ENCODE measurements at regions not wholly inside any gene's neighbourhood (a gene's known extent, or its start where the extent isn't known, plus 50 kb on each side); places are given as distances from the start of the nearest gene placed in this dataset.

DNA sequence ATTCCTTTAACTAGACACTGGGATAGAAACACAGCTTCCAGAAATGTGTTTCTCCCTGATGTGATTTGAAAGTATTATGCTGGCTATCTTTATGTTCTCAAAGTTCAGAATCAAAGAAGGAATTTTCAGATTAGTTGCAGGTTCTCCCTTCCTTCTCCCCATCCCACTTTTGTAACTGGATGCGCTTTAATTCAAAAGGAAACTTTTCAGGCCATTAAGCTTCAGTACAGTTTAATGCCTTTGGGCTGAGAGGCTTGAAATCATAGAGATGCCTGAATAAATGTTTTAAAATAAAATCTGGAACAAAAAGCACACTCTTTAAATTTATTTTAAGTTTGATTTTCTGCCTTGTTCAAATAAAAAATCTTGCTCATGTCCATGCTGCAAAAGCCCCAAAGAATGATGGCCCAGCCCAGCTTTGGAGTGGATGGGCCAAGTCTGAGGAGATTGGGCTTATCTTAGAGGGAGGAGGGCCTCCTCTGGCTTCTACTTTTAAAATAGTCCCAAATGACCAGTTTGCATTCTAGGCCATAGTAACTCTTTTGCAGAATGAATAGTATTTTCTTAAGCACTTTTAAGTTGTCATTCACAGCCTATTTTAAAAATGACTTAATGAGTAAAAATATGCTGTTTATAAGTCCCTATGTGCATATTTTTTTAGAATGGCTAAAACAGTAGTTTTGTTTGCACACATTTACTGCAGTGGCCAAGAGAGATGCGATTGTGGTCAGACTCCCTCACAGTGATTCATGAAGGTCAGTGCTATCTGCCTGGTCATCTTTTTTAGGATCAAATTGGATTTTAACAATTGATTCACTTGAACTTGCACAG is 129.2 kb downstream of the MTX2 start:
- intact Hi-C loops (cut with micrococcal nuclease): loop anchor here (10.0 kb wide), 1 partner anchor 496 kb away; no protein-coding TSS in a partner anchor
- no peak overlapping the region for H3K4me3 ChIP-seq (ENCODE audit: low read length)
- H3K27ac ChIP-seq (ENCODE audit: low read length): no peak overlapping the region
- WGBS (ENCODE audit: insufficient coverage): 97% methylated on average over 2 of the region's 2 CpGs
- no peaks in the 10 kb centered on the region for H3K36me3 Mint-ChIP-seq
- H3K4me1 Mint-ChIP-seq: no peaks in the 10 kb centered on the region
- TF ChIP-seq, protein P1, sequence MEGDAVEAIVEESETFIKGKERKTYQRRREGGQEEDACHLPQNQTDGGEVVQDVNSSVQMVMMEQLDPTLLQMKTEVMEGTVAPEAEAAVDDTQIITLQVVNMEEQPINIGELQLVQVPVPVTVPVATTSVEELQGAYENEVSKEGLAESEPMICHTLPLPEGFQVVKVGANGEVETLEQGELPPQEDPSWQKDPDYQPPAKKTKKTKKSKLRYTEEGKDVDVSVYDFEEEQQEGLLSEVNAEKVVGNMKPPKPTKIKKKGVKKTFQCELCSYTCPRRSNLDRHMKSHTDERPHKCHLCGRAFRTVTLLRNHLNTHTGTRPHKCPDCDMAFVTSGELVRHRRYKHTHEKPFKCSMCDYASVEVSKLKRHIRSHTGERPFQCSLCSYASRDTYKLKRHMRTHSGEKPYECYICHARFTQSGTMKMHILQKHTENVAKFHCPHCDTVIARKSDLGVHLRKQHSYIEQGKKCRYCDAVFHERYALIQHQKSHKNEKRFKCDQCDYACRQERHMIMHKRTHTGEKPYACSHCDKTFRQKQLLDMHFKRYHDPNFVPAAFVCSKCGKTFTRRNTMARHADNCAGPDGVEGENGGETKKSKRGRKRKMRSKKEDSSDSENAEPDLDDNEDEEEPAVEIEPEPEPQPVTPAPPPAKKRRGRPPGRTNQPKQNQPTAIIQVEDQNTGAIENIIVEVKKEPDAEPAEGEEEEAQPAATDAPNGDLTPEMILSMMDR (IDR thresholded peaks at IDR 0.05): no peak
- no peak overlapping the region for H3K4me3 Mint-ChIP-seq
- no peaks in the 10 kb centered on the region for H3K9me3 Mint-ChIP-seq
- ATAC-seq (no peak), DNase-seq (no peak)
- H3K9me3 ChIP-seq (ENCODE audit: control insufficient read depth, insufficient read depth, low read length): no peaks in the 10 kb centered on the region
- H3K36me3 ChIP-seq (ENCODE audit: control insufficient read depth, insufficient read depth, low read length): no peaks in the 10 kb centered on the region
- H3K4me1 ChIP-seq (ENCODE audit: control insufficient read depth, insufficient read depth, low read length): no peaks in the 10 kb centered on the region
- no peak overlapping the region for H3K27ac Mint-ChIP-seq
- H3K27me3 ChIP-seq (ENCODE audit: control insufficient read depth, insufficient read depth, low read length): no peaks in the 10 kb centered on the region
- peaks cover 22 to 33% of the 10 kb centered on the region in 2 donors for H3K27me3 Mint-ChIP-seq (ENCODE audit: low read depth in 2 of 2)

DNA sequence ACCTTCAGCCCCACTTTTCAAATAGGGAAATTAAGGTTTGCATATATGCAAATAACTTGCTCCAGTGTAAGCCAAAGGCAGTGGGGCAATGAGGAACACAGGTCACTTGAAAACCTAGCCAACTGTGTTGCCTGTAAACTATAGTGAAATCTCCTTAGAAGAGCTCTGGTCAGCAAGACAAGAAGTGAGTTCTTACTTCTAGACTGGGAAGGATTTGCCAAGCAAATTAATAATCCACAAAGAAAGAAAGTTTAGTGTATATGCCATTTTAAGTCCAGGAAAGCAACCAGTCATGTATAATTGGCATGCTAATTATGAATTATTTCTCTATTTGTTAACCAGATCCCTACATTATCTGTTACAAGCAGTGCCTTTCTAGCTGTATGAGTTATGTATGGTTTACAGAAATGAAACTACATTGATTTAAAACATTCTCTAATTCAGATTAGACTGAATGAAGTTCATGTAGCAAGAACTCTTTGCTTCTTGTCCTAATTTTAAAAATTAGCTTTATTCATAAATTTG is 129.9 kb downstream of the MTX2 start:
- Mint-ChIP-seq H3K9me3 (no peaks in the 10 kb centered on the region), H3K36me3 (no peaks in the 10 kb centered on the region), H3K27ac (no peak overlapping the region), H3K4me1 (no peaks in the 10 kb centered on the region), H3K27me3 (ENCODE audit: low read depth in 2 of 2) (peaks cover 22 to 33% of the 10 kb centered on the region in 2 donors), H3K4me3 (no peak overlapping the region)
- intact Hi-C loops (cut with micrococcal nuclease): loop anchor here (10.0 kb wide), 1 partner anchor 496 kb away; no protein-coding TSS in a partner anchor
- DNase-seq (no peak), ATAC-seq (no peak)
- no peaks in the 10 kb centered on the region for H3K4me1 ChIP-seq (ENCODE audit: control insufficient read depth, insufficient read depth, low read length)
- H3K9me3 ChIP-seq (ENCODE audit: control insufficient read depth, insufficient read depth, low read length): no peaks in the 10 kb centered on the region
- no peaks in the 10 kb centered on the region for H3K36me3 ChIP-seq (ENCODE audit: control insufficient read depth, insufficient read depth, low read length)
- TF ChIP-seq, protein P1 (IDR thresholded peaks at IDR 0.05): no peak
- no peaks in the 10 kb centered on the region for H3K27me3 ChIP-seq (ENCODE audit: control insufficient read depth, insufficient read depth, low read length)
- no peak overlapping the region for H3K4me3 ChIP-seq (ENCODE audit: low read length)
- H3K27ac ChIP-seq (ENCODE audit: low read length): no peak overlapping the region

DNA sequence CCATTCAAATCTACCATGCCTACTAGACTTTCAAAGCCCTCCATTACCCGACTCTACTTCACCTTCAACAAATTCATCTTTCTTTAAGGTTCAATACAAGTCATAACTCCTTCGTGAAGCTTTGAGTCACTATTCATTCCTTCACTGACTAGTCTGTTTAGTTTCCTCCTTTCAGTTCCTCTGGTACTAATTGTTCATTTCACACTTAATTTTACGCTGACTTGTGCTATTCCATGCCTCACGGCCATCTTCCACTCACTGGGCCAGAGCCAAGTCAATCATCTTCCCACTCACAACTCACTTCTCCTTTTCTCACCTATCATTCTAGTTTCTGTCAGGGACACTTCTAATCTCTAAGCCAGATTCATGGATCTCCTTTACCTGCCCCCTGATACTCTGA is 136.2 kb downstream of the MTX2 start:
- no CpG with 5 or more reads among the region's 4 CpGs for WGBS (ENCODE audit: insufficient coverage)
- H3K27ac Mint-ChIP-seq: no peak overlapping the region
- no peaks in the 10 kb centered on the region for H3K9me3 Mint-ChIP-seq
- no peaks in the 10 kb centered on the region for H3K36me3 Mint-ChIP-seq
- H3K4me1 ChIP-seq (ENCODE audit: control insufficient read depth, insufficient read depth, low read length): no peaks in the 10 kb centered on the region
- H3K27ac ChIP-seq (ENCODE audit: low read length): no peak overlapping the region
- peaks cover 2% of the 10 kb centered on the region for H3K27me3 ChIP-seq (ENCODE audit: control insufficient read depth, insufficient read depth, low read length)
- TF ChIP-seq, protein P1 (IDR thresholded peaks at IDR 0.05): no peak
- H3K36me3 ChIP-seq (ENCODE audit: control insufficient read depth, insufficient read depth, low read length): no peaks in the 10 kb centered on the region
- H3K9me3 ChIP-seq (ENCODE audit: control insufficient read depth, insufficient read depth, low read length): no peaks in the 10 kb centered on the region
- H3K4me1 Mint-ChIP-seq: no peaks in the 10 kb centered on the region
- no peak for ATAC-seq
- peaks cover 25 to 26% of the 10 kb centered on the region in 2 donors for H3K27me3 Mint-ChIP-seq (ENCODE audit: low read depth in 2 of 2)
- no peak overlapping the region for H3K4me3 Mint-ChIP-seq
- no peak for DNase-seq
- H3K4me3 ChIP-seq (ENCODE audit: low read length): no peak overlapping the region
- intact Hi-C loops (cut with micrococcal nuclease): no loop called here

Measured in natural killer cell (primary cell).